ENCODE measurements at regions not wholly inside any gene's neighbourhood (a gene's known extent, or its start where the extent isn't known, plus 50 kb on each side); places are given as distances from the start of the nearest gene placed in this dataset.

- no peaks in the 10 kb centered on the region for H3K4me1 ChIP-seq (ENCODE audit: insufficient read depth, low read length, poor library complexity, severe bottlenecking)
- H3K4me3 ChIP-seq (ENCODE audit: low read depth, low read length, poor library complexity, severe bottlenecking) = no peak overlapping the region
- ChIA-PET POLR2A (no interaction called here), CTCF (ENCODE audit: unreplicated experiment) (no interaction called here)
- no peaks in the 10 kb centered on the region for H3K36me3 ChIP-seq (ENCODE audit: insufficient read depth, low read length)
- H4K20me1 ChIP-seq (ENCODE audit: insufficient read depth, low read length) = no peaks in the 10 kb centered on the region
- BruUV-seq (replicated peaks) = no TSS peak
- intact Hi-C loops (cut with micrococcal nuclease; ENCODE audit: unreplicated experiment) = no loop called here
- no peak overlapping the region for H3K4me2 ChIP-seq (ENCODE audit: low read length)
- H3K27ac ChIP-seq (ENCODE audit: low read depth, low read length, poor library complexity, severe bottlenecking) = no peak overlapping the region
- H3K9me2 ChIP-seq (ENCODE audit: insufficient read depth, low read length) = no peaks in the 10 kb centered on the region
- H2AFZ ChIP-seq (ENCODE audit: low read length) = no peak overlapping the region
- no peaks in the 10 kb centered on the region for H3K79me2 ChIP-seq (ENCODE audit: insufficient read depth, low read depth, low read length)
- TF ChIP-seq CTCF (conservative IDR thresholded peaks at IDR 0.05; ENCODE audit: low read length) (no peak), EZH2phosphoT487 (IDR thresholded peaks at IDR 0.05; ENCODE audit: borderline replicate concordance, low read depth, low read length) (no peak)
- H3K9me3 ChIP-seq (ENCODE audit: low read length) = no peaks in the 10 kb centered on the region
- DNase-seq (ENCODE audit: low spot score) = no peak
Measured at GRCh38 chr5:63837437-63837836, 124.8 kb downstream of the HTR1A start.

DNA sequence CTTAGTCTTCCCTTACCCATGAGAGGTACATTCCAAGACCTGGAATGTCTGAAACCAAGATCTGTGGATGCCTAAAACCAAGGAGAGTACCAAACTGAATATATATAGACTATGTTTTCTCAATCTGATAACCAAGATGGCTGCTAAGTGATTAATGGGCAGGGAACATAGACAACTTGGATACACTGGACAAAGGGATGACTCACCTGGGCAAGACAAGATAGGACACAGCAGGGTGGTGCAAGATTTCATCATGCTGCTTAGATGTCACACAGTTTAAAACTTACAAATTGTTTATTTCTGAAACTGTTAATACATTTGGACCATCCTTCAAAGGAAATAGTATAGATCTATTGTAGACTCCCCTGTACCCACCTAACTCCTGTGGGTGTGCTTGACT is 130.9 kb downstream of the HTR1A start:
- Histone ChIP-seq H3K4me2 (ENCODE audit: low read length) (no peak overlapping the region), H3K79me2 (ENCODE audit: insufficient read depth, low read depth, low read length) (no peaks in the 10 kb centered on the region), H3K9me2 (ENCODE audit: insufficient read depth, low read length) (no peaks in the 10 kb centered on the region), H3K36me3 (ENCODE audit: insufficient read depth, low read length) (no peaks in the 10 kb centered on the region), H3K27ac (ENCODE audit: low read depth, low read length, poor library complexity, severe bottlenecking) (no peak overlapping the region), H4K20me1 (ENCODE audit: insufficient read depth, low read length) (no peaks in the 10 kb centered on the region), H3K4me1 (ENCODE audit: insufficient read depth, low read length, poor library complexity, severe bottlenecking) (no peaks in the 10 kb centered on the region), H3K4me3 (ENCODE audit: low read depth, low read length, poor library complexity, severe bottlenecking) (no peak overlapping the region), H2AFZ (ENCODE audit: low read length) (no peak overlapping the region), H3K9me3 (ENCODE audit: low read length) (no peaks in the 10 kb centered on the region)
- BruUV-seq (replicated peaks) = no TSS peak
- POLR2A ChIA-PET = no interaction called here
- intact Hi-C loops (cut with micrococcal nuclease; ENCODE audit: unreplicated experiment) = no loop called here
- CTCF ChIA-PET (ENCODE audit: unreplicated experiment) = no interaction called here
- TF ChIP-seq EZH2phosphoT487 (IDR thresholded peaks at IDR 0.05; ENCODE audit: borderline replicate concordance, low read depth, low read length) (no peak), CTCF (conservative IDR thresholded peaks at IDR 0.05; ENCODE audit: low read length) (no peak)
- no peak for DNase-seq (ENCODE audit: low spot score)

- Histone ChIP-seq H4K20me1 (ENCODE audit: insufficient read depth, low read length) (no peaks in the 10 kb centered on the region), H3K9me2 (ENCODE audit: insufficient read depth, low read length) (no peaks in the 10 kb centered on the region), H3K79me2 (ENCODE audit: insufficient read depth, low read depth, low read length) (no peaks in the 10 kb centered on the region), H3K9me3 (ENCODE audit: low read length) (no peaks in the 10 kb centered on the region), H3K36me3 (ENCODE audit: insufficient read depth, low read length) (no peaks in the 10 kb centered on the region), H2AFZ (ENCODE audit: low read length) (no peak overlapping the region), H3K27ac (ENCODE audit: low read depth, low read length, poor library complexity, severe bottlenecking) (no peak overlapping the region), H3K4me1 (ENCODE audit: insufficient read depth, low read length, poor library complexity, severe bottlenecking) (no peaks in the 10 kb centered on the region), H3K4me2 (ENCODE audit: low read length) (no peak overlapping the region), H3K4me3 (ENCODE audit: low read depth, low read length, poor library complexity, severe bottlenecking) (no peak overlapping the region)
- intact Hi-C loops (cut with micrococcal nuclease; ENCODE audit: unreplicated experiment) = no loop called here
- DNase-seq (ENCODE audit: low spot score) = no peak
- ChIA-PET POLR2A (no interaction called here), CTCF (ENCODE audit: unreplicated experiment) (no interaction called here)
- BruUV-seq (replicated peaks) = no TSS peak
- TF ChIP-seq EZH2phosphoT487 (IDR thresholded peaks at IDR 0.05; ENCODE audit: borderline replicate concordance, low read depth, low read length) = no peak
- TF ChIP-seq CTCF (conservative IDR thresholded peaks at IDR 0.05; ENCODE audit: low read length) = no peak
Measured at GRCh38 chr5:63825984-63826383, 136.3 kb downstream of the HTR1A start.
